Panc1 (cell line): ENCODE measurements at regions not wholly inside any gene's neighbourhood (a gene's known extent, or its start where the extent isn't known, plus 50 kb on each side); places are given as distances from the start of the nearest gene placed in this dataset.

Source experiments
- ATAC-seq: fragments of 200-7000 bp; cut with Tn5 transposase; 2 replicates; pipeline ENCODE4 v1.9.1; 2020; ENCODE audit warnings: mild to moderate bottlenecking, moderate library complexity
- BruUV-seq: library from RNA; stranded (reverse); fragments of 400-500 nt; replicated peaks from 2 replicates; lab custom pipeline; 2021; lab: Mats Ljungman, UMichigan
- CTCF ChIA-PET: fragments of 300-600 bp; sonication (Branson Sonifier 250); formaldehyde crosslinking; loops from one replicate; lab custom pipeline; 2022; ENCODE audit warnings: antibody characterized with exemption; lab: Charles Lee
- POLR2A ChIA-PET: fragments of 300-600 bp; sonication (Branson Sonifier 250); formaldehyde crosslinking; loops from one replicate; lab custom pipeline; 2022; ENCODE audit warnings: antibody characterized with exemption; lab: Charles Lee
- DNase-seq: peaks from one replicate; pipeline ENCODE4 v3.0.0-alpha.2; 2010; ENCODE audit warnings: low read depth, low spot score
- H3K27ac ChIP-seq: 2 replicates; pipeline ENCODE4 v1.5.1; 2011; ENCODE audit warnings: mild to moderate bottlenecking, low read length, inconsistent platforms
- H3K27me3 ChIP-seq: fragments of 200-500 bp; sonication (Bioruptor generic); 2 replicates; pipeline ENCODE4 v1.6.0; 2014; ENCODE audit warnings: low read length, inconsistent platforms; ENCODE audit not compliant: control insufficient read depth, insufficient read depth
- H3K36me3 ChIP-seq: fragments of 200-500 bp; sonication (Bioruptor generic); 2 replicates; pipeline ENCODE4 v1.5.1; 2014; ENCODE audit warnings: inconsistent platforms, mild to moderate bottlenecking, low read length, moderate library complexity; ENCODE audit not compliant: control insufficient read depth, insufficient read depth
- H3K4me1 ChIP-seq: 2 replicates; pipeline ENCODE4 v1.5.1; 2011; ENCODE audit warnings: inconsistent platforms, mild to moderate bottlenecking, low read length, moderate library complexity; ENCODE audit not compliant: control insufficient read depth, insufficient read depth
- H3K4me3 ChIP-seq, 2 experiments: 2 replicates each; pipeline ENCODE4 v1.5.1; 2011 to 2012; ENCODE audit warnings: low read depth in 2 of 2, low read length in 2 of 2, mild to moderate bottlenecking in 2 of 2, inconsistent platforms in 1 of 2, moderate library complexity in 1 of 2
- H3K9me3 ChIP-seq: fragments of 200-500 bp; sonication (Bioruptor generic); 2 replicates; pipeline ENCODE4 v1.5.1; 2014; ENCODE audit warnings: low read depth, mild to moderate bottlenecking, inconsistent platforms, low read length, moderate library complexity; ENCODE audit not compliant: control insufficient read depth, insufficient read depth
- CTCF ChIP-seq: fragments of 450-650 bp; IDR thresholded peaks from 2 replicates; pipeline ENCODE4 v1.5.1; 2017; ENCODE audit warnings: mild to moderate bottlenecking
- POLR2AphosphoS5 ChIP-seq: IDR thresholded peaks from 2 replicates; pipeline ENCODE4 v1.6.1; 2012; ENCODE audit warnings: mild to moderate bottlenecking, low read depth, low read length, moderate library complexity
- REST ChIP-seq, 2 experiments: IDR thresholded peaks; 2 replicates each; pipeline ENCODE4 v1.6.1; 2011 to 2012; ENCODE audit warnings: low read depth in 2 of 2, control low read depth in 1 of 2, low read length in 1 of 2, mild to moderate bottlenecking in 1 of 2, moderate library complexity in 1 of 2; ENCODE audit not compliant: insufficient read depth in 1 of 2
- SIN3A ChIP-seq: IDR thresholded peaks from 2 replicates; pipeline ENCODE4 v1.6.1; 2012; ENCODE audit warnings: low read depth, mild to moderate bottlenecking, low read length, moderate library complexity, borderline replicate concordance; ENCODE audit not compliant: insufficient read depth
- TCF7L2 ChIP-seq: IDR thresholded peaks from 2 replicates; pipeline ENCODE4 v1.6.1; 2011; ENCODE audit warnings: mild to moderate bottlenecking, low read depth, low read length, inconsistent platforms
- in situ Hi-C: cut with HindIII; loops from 2 replicates; pipeline ENCODE4 v1.10.0; 2016; ENCODE audit warnings: low sequenced_read_pairs, low pct_unique_long_range_greater_than_20kb
- intact Hi-C: fragments of 100-400 bp; cut with micrococcal nuclease; formaldehyde crosslinking; loops from one replicate; pipeline ENCODE4 v1.10.0; 2022; ENCODE audit not compliant: unreplicated experiment

- BruUV-seq: no TSS peak
- in situ Hi-C loops: no loop called here
- CTCF ChIA-PET: no interaction called here
Measured at GRCh38 chr2:4020649-4021048, 317.3 kb downstream of the DCDC2C start.

GRCh38 chr2:4024605-4025004 is 321.2 kb downstream of the DCDC2C start:
- intact Hi-C loops: no loop called here
- CTCF ChIA-PET: no interaction called here

More at GRCh38 chr2:4020649-4021048, 317.3 kb downstream of the DCDC2C start:
- ATAC-seq (peak; percentile 48), DNase-seq (no peak)
- no peak overlapping the region for H3K27ac ChIP-seq
- intact Hi-C loops: no loop called here
- no peaks in the 10 kb centered on the region for H3K36me3 ChIP-seq
- H3K27me3 ChIP-seq: no peaks in the 10 kb centered on the region
- no peaks in the 10 kb centered on the region for H3K9me3 ChIP-seq
- POLR2A ChIA-PET: no interaction called here
- TF ChIP-seq POLR2AphosphoS5: no peak
- TF ChIP-seq SIN3A: no peak
- TF ChIP-seq TCF7L2: no peak
- no peak for TF ChIP-seq CTCF
- TF ChIP-seq REST (IDR thresholded peaks at IDR 0.05; ENCODE audit: insufficient read depth in 1 of 2, low read depth in 2 of 2, low read length in 1 of 2): no peak
- H3K4me3 ChIP-seq: peak overlapping the region in 1 of 2 experiments; percentile 11; a peak in 1 of 4 replicates
- no peaks in the 10 kb centered on the region for H3K4me1 ChIP-seq

More at GRCh38 chr2:4024605-4025004, 321.2 kb downstream of the DCDC2C start:
- TF ChIP-seq POLR2AphosphoS5: no peak
- TF ChIP-seq SIN3A: no peak
- TF ChIP-seq TCF7L2: no peak
- TF ChIP-seq REST (IDR thresholded peaks at IDR 0.05; ENCODE audit: insufficient read depth in 1 of 2, low read depth in 2 of 2, low read length in 1 of 2): no peak
- TF ChIP-seq CTCF: no peak
- no peak for DNase-seq
- Histone ChIP-seq H3K4me1 (no peaks in the 10 kb centered on the region), H3K27me3 (no peaks in the 10 kb centered on the region), H3K4me3 (no peak overlapping the region), H3K9me3 (no peaks in the 10 kb centered on the region), H3K27ac (no peak overlapping the region), H3K36me3 (no peaks in the 10 kb centered on the region)
- in situ Hi-C loops: no loop called here
- BruUV-seq: no TSS peak
- ATAC-seq: no peak
- POLR2A ChIA-PET: no interaction called here
